GM12878 (cell line): ENCODE measurements at regions not wholly inside any gene's neighbourhood (a gene's known extent, or its start where the extent isn't known, plus 50 kb on each side); places are given as distances from the start of the nearest gene placed in this dataset.

ENCODE experiments used
- ATAC-seq: fragments of 200-7000 bp; cut with Tn5 transposase; 3 replicates; pipeline ENCODE4 v1.9.1; 2020; ENCODE audit warnings: mild to moderate bottlenecking, moderate library complexity
- BruUV-seq: library from RNA; stranded (reverse); fragments of 400-500 nt; replicated peaks from 2 replicates; lab custom pipeline; 2021; lab: Mats Ljungman, UMichigan
- CTCF ChIA-PET: fragments of 300-600 bp; sonication (Branson Sonifier 250); formaldehyde crosslinking; extraction: SDS; loops from one replicate; lab custom pipeline; 2021; ENCODE audit warnings: inconsistent platforms; lab: Yijun Ruan, JAX
- POLR2A ChIA-PET: fragments of 350-600 bp; formaldehyde crosslinking; extraction: SDS; loops from one replicate; lab custom pipeline; 2021; ENCODE audit warnings: inconsistent platforms; lab: Charles Lee
- RAD21 ChIA-PET: fragments of 300-600 bp; sonication (Branson Sonifier 250); formaldehyde crosslinking; loops from one replicate; lab custom pipeline; 2023; ENCODE audit warnings: antibody characterized with exemption; ENCODE audit not compliant: unreplicated experiment; lab: Charles Lee
- SMC1A ChIA-PET: fragments of 300-600 bp; sonication (Branson Sonifier 250); formaldehyde crosslinking; loops from one replicate; lab custom pipeline; 2023; ENCODE audit not compliant: unreplicated experiment, uncharacterized antibody; lab: Charles Lee
- DNase-seq: peaks from one replicate; pipeline ENCODE4 v3.0.0-alpha.2; 2011; ENCODE audit warnings: low read depth, low spot score
- FAIRE-seq: peaks from 3 replicates; lab custom pipeline; 2011; peaks lifted over from hg19 to GRCh38; lab: Jason Lieb, UNC
- H2AFZ ChIP-seq: 2 replicates; pipeline ENCODE4 v1.6.0; 2011; ENCODE audit warnings: low read depth, low read length, control low read depth; ENCODE audit not compliant: control insufficient read depth
- H3K27ac ChIP-seq: 2 replicates; pipeline ENCODE4 v1.5.1; 2011; ENCODE audit warnings: control low read depth; ENCODE audit not compliant: control insufficient read depth, insufficient read depth
- H3K27me3 ChIP-seq, 2 experiments: replicated peaks in 1 of 2; 2 replicates each; pipeline versions ENCODE4 v1.6.0 to v1.6.1; 2011; ENCODE audit warnings: low read length in 1 of 2; ENCODE audit not compliant: control insufficient read depth in 2 of 2, insufficient read depth in 2 of 2
- H3K36me3 ChIP-seq, 2 experiments: 2 replicates each; pipeline ENCODE4 v1.5.1; 2011; ENCODE audit warnings: low read length in 1 of 2; ENCODE audit not compliant: control insufficient read depth in 2 of 2, insufficient read depth in 2 of 2
- H3K4me1 ChIP-seq: 2 replicates; pipeline ENCODE4 v1.6.1; 2011; ENCODE audit warnings: mild to moderate bottlenecking, low read length, moderate library complexity, mixed read lengths; ENCODE audit not compliant: control insufficient read depth, insufficient read depth
- H3K4me2 ChIP-seq: 2 replicates; pipeline ENCODE4 v1.6.0; 2011; ENCODE audit warnings: control low read depth; ENCODE audit not compliant: control insufficient read depth, insufficient read depth
- H3K4me3 ChIP-seq: fragments of 200-600 bp; sonication (generic); 2 replicates; pipeline ENCODE4 v1.5.1; 2016
- H3K79me2 ChIP-seq: 2 replicates; pipeline ENCODE4 v1.6.0; 2011; ENCODE audit warnings: low read length; ENCODE audit not compliant: control insufficient read depth, insufficient read depth
- H3K9ac ChIP-seq: 2 replicates; pipeline ENCODE4 v1.8.0; 2011; ENCODE audit warnings: low read length, control low read depth, mixed read lengths; ENCODE audit not compliant: control insufficient read depth, insufficient read depth
- H3K9me3 ChIP-seq: replicated peaks from 3 replicates; pipeline ENCODE4 v1.5.1; 2011; ENCODE audit warnings: mild to moderate bottlenecking, low read length; ENCODE audit not compliant: control insufficient read depth, insufficient read depth
- H4K20me1 ChIP-seq: 2 replicates; pipeline ENCODE4 v1.6.0; 2011; ENCODE audit not compliant: control insufficient read depth, insufficient read depth
- CBFB ChIP-seq: IDR thresholded peaks from 2 replicates; pipeline ENCODE4 v1.6.1; 2016; ENCODE audit warnings: antibody characterized with exemption, low read depth
- ETV6 ChIP-seq, 2 experiments: fragments of 450-650 bp in 1 of 2; IDR thresholded peaks in 1 of 2; conservative IDR thresholded peaks in 1 of 2; 2 replicates each; pipeline ENCODE4 v1.6.1; 2014; ENCODE audit warnings: antibody characterized with exemption in 1 of 2, borderline replicate concordance in 1 of 2, low read depth in 1 of 2, mild to moderate bottlenecking in 1 of 2, moderate library complexity in 1 of 2
- FOXM1 ChIP-seq: IDR thresholded peaks from 2 replicates; pipeline ENCODE4 v1.6.1; 2012; ENCODE audit warnings: low read depth, mild to moderate bottlenecking, inconsistent platforms, low read length, moderate library complexity
- MYB ChIP-seq: fragments of 150-350 bp; IDR thresholded peaks from 2 replicates; pipeline ENCODE4 v1.6.1; 2014; ENCODE audit warnings: mild to moderate bottlenecking, low read depth, low read length, borderline replicate concordance
- SIX5 ChIP-seq: IDR thresholded peaks from 2 replicates; pipeline ENCODE4 v1.6.1; 2011; ENCODE audit warnings: mild to moderate bottlenecking, low read depth, low read length, moderate library complexity; ENCODE audit not compliant: severe bottlenecking
- SMARCA5 ChIP-seq: fragments of 450-650 bp; IDR thresholded peaks from 2 replicates; pipeline ENCODE4 v1.6.1; 2017; ENCODE audit warnings: mild to moderate bottlenecking
- SREBF1 ChIP-seq: IDR thresholded peaks from 2 replicates; pipeline ENCODE4 v1.6.1; 2012; ENCODE audit warnings: mild to moderate bottlenecking, low read length
- ZNF274 ChIP-seq: IDR thresholded peaks from one replicate; pipeline ENCODE4 v1.8.0; 2011; ENCODE audit not compliant: insufficient read length, insufficient read depth
- WGBS: methylation state at CpG from one replicate; pipeline ENCODE4 v1.1.6; 2016; ENCODE audit warnings: low lambda C conversion rate; ENCODE audit not compliant: insufficient replicate concordance, insufficient coverage; ENCODE audit errors: missing lambda C conversion rate; 5-methylcytosine and 5-hydroxymethylcytosine counted together
- in situ Hi-C: fragments of 300-500 bp; cut with MboI; formaldehyde crosslinking; loops from 9 replicates; pipeline ENCODE4 v1.14.3; 2018; ENCODE audit warnings: mixed read lengths
- intact Hi-C: fragments of 100-400 bp; cut with micrococcal nuclease; formaldehyde crosslinking; loops from one replicate; pipeline ENCODE4 v1.14.2; 2022; ENCODE audit not compliant: unreplicated experiment
- TF ChIP-seq, protein P1 (sequence below): fragments of 450-650 bp; IDR thresholded peaks from 2 replicates; pipeline ENCODE4 v1.6.1; 2017; ENCODE audit warnings: mild to moderate bottlenecking
- TF ChIP-seq, protein P2 (sequence below), 3 experiments: IDR thresholded peaks in 2 of 3; conservative IDR thresholded peaks in 1 of 3; 2 replicates each; pipeline ENCODE4 v1.5.1; 2011; ENCODE audit warnings: low read depth in 3 of 3, low read length in 3 of 3, mild to moderate bottlenecking in 3 of 3, control low read depth in 2 of 3, moderate library complexity in 2 of 3, inconsistent platforms in 1 of 3, mixed read lengths in 1 of 3; ENCODE audit not compliant: control insufficient read depth in 2 of 3, insufficient read depth in 1 of 3; ENCODE audit errors: extremely low read depth in 1 of 3
- TF ChIP-seq, protein P3 (sequence below): fragments of 450-650 bp; IDR thresholded peaks from 2 replicates; pipeline ENCODE4 v1.6.1; 2018; ENCODE audit warnings: borderline replicate concordance, mild to moderate bottlenecking; ENCODE audit not compliant: partially characterized antibody
- TF ChIP-seq, protein P4 (sequence below): fragments of 450-650 bp; IDR thresholded peaks from 2 replicates; pipeline ENCODE4 v1.6.1; 2016; ENCODE audit warnings: mild to moderate bottlenecking, moderate library complexity, borderline replicate concordance
- TF ChIP-seq, protein P5 (sequence below): fragments of 450-650 bp; IDR thresholded peaks from 2 replicates; pipeline ENCODE4 v1.6.1; 2014; ENCODE audit warnings: mild to moderate bottlenecking

DNA sequence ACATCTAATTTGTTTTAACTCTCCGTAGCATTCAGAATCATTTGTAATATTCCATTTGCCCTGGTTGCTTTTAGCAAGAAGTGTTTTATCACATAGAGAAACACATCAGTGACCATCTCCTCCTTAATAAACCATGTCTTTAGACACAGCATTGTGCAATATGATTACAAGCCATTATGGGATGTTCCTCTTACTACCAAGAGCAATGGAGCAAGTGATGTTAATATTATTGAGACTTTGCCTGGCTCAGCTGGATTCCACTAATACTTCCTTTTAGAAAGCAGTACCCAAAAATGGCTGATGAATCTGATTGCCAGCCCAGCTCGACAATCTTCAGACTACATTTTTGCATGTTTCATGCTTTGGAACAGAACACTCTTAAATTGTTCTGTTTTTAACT lies 364.2 kb downstream of the OSTF1 start:
- H4K20me1 ChIP-seq = no peaks in the 10 kb centered on the region
- H3K27ac ChIP-seq = no peak overlapping the region
- no peaks in the 10 kb centered on the region for H3K79me2 ChIP-seq
- FAIRE-seq (no peak), ATAC-seq (no peak), DNase-seq (no peak)
- H3K27me3 ChIP-seq = no peaks in the 10 kb centered on the region; a peak in 1 of 4 replicates
- ChIA-PET SMC1A (no interaction called here), RAD21 (no interaction called here), POLR2A (no interaction called here), CTCF (no interaction called here)
- no peak overlapping the region for H2AFZ ChIP-seq
- no peak overlapping the region for H3K4me3 ChIP-seq
- intact Hi-C loops (no loop called here), in situ Hi-C loops (no loop called here)
- no peaks in the 10 kb centered on the region for H3K9me3 ChIP-seq
- no TSS peak for BruUV-seq
- peaks cover 6% of the 10 kb centered on the region for H3K4me1 ChIP-seq
- WGBS = 0% methylated on average over 2 of the region's 2 CpGs
- no peak overlapping the region for H3K9ac ChIP-seq
- H3K36me3 ChIP-seq = no peaks in the 10 kb centered on the region
- H3K4me2 ChIP-seq = no peak overlapping the region
- TF ChIP-seq, protein P1, sequence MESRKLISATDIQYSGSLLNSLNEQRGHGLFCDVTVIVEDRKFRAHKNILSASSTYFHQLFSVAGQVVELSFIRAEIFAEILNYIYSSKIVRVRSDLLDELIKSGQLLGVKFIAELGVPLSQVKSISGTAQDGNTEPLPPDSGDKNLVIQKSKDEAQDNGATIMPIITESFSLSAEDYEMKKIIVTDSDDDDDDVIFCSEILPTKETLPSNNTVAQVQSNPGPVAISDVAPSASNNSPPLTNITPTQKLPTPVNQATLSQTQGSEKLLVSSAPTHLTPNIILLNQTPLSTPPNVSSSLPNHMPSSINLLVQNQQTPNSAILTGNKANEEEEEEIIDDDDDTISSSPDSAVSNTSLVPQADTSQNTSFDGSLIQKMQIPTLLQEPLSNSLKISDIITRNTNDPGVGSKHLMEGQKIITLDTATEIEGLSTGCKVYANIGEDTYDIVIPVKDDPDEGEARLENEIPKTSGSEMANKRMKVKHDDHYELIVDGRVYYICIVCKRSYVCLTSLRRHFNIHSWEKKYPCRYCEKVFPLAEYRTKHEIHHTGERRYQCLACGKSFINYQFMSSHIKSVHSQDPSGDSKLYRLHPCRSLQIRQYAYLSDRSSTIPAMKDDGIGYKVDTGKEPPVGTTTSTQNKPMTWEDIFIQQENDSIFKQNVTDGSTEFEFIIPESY = no peak
- no peak for TF ChIP-seq MYB
- TF ChIP-seq SREBF1 = no peak
- TF ChIP-seq, protein P2, sequence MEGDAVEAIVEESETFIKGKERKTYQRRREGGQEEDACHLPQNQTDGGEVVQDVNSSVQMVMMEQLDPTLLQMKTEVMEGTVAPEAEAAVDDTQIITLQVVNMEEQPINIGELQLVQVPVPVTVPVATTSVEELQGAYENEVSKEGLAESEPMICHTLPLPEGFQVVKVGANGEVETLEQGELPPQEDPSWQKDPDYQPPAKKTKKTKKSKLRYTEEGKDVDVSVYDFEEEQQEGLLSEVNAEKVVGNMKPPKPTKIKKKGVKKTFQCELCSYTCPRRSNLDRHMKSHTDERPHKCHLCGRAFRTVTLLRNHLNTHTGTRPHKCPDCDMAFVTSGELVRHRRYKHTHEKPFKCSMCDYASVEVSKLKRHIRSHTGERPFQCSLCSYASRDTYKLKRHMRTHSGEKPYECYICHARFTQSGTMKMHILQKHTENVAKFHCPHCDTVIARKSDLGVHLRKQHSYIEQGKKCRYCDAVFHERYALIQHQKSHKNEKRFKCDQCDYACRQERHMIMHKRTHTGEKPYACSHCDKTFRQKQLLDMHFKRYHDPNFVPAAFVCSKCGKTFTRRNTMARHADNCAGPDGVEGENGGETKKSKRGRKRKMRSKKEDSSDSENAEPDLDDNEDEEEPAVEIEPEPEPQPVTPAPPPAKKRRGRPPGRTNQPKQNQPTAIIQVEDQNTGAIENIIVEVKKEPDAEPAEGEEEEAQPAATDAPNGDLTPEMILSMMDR (IDR thresholded peaks at IDR 0.05 in 2 of 3, conservative IDR thresholded peaks at IDR 0.05 in 1 of 3; ENCODE audit: control insufficient read depth in 2 of 3, extremely low read depth in 1 of 3, insufficient read depth in 1 of 3, low read depth in 3 of 3, low read length in 3 of 3) = no peak
- TF ChIP-seq, protein P3, sequence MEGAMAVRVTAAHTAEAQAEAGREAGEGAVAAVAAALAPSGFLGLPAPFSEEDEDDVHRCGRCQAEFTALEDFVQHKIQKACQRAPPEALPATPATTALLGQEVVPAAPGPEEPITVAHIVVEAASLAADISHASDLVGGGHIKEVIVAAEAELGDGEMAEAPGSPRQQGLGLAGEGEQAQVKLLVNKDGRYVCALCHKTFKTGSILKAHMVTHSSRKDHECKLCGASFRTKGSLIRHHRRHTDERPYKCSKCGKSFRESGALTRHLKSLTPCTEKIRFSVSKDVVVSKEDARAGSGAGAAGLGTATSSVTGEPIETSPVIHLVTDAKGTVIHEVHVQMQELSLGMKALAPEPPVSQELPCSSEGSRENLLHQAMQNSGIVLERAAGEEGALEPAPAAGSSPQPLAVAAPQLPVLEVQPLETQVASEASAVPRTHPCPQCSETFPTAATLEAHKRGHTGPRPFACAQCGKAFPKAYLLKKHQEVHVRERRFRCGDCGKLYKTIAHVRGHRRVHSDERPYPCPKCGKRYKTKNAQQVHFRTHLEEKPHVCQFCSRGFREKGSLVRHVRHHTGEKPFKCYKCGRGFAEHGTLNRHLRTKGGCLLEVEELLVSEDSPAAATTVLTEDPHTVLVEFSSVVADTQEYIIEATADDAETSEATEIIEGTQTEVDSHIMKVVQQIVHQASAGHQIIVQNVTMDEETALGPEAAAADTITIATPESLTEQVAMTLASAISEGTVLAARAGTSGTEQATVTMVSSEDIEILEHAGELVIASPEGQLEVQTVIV = no peak
- TF ChIP-seq, protein P4, sequence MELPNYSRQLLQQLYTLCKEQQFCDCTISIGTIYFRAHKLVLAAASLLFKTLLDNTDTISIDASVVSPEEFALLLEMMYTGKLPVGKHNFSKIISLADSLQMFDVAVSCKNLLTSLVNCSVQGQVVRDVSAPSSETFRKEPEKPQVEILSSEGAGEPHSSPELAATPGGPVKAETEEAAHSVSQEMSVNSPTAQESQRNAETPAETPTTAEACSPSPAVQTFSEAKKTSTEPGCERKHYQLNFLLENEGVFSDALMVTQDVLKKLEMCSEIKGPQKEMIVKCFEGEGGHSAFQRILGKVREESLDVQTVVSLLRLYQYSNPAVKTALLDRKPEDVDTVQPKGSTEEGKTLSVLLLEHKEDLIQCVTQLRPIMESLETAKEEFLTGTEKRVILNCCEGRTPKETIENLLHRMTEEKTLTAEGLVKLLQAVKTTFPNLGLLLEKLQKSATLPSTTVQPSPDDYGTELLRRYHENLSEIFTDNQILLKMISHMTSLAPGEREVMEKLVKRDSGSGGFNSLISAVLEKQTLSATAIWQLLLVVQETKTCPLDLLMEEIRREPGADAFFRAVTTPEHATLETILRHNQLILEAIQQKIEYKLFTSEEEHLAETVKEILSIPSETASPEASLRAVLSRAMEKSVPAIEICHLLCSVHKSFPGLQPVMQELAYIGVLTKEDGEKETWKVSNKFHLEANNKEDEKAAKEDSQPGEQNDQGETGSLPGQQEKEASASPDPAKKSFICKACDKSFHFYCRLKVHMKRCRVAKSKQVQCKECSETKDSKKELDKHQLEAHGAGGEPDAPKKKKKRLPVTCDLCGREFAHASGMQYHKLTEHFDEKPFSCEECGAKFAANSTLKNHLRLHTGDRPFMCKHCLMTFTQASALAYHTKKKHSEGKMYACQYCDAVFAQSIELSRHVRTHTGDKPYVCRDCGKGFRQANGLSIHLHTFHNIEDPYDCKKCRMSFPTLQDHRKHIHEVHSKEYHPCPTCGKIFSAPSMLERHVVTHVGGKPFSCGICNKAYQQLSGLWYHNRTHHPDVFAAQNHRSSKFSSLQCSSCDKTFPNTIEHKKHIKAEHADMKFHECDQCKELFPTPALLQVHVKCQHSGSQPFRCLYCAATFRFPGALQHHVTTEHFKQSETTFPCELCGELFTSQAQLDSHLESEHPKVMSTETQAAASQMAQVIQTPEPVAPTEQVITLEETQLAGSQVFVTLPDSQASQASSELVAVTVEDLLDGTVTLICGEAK = no peak
- TF ChIP-seq CBFB = no peak
- TF ChIP-seq SMARCA5 = no peak
- TF ChIP-seq SIX5 = no peak
- no peak for TF ChIP-seq ZNF274
- TF ChIP-seq ETV6 (conservative IDR thresholded peaks at IDR 0.05 in 1 of 2, IDR thresholded peaks at IDR 0.05 in 1 of 2; ENCODE audit: borderline replicate concordance in 1 of 2, low read depth in 1 of 2) = no peak
- no peak for TF ChIP-seq FOXM1
- TF ChIP-seq, protein P5, sequence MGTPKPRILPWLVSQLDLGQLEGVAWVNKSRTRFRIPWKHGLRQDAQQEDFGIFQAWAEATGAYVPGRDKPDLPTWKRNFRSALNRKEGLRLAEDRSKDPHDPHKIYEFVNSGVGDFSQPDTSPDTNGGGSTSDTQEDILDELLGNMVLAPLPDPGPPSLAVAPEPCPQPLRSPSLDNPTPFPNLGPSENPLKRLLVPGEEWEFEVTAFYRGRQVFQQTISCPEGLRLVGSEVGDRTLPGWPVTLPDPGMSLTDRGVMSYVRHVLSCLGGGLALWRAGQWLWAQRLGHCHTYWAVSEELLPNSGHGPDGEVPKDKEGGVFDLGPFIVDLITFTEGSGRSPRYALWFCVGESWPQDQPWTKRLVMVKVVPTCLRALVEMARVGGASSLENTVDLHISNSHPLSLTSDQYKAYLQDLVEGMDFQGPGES = no peak
